ENCODE measurements at regions not wholly inside any gene's neighbourhood (a gene's known extent, or its start where the extent isn't known, plus 50 kb on each side); places are given as distances from the start of the nearest gene placed in this dataset.
A peak's percentile ranks its signal among the peaks of the same experiment; 100 is the strongest.
"Not testable (repeated sequence)": the region's sequence is repeated elsewhere in the genome, so short reads cannot be mapped to it uniquely, and the experiment has no call there.

DNA sequence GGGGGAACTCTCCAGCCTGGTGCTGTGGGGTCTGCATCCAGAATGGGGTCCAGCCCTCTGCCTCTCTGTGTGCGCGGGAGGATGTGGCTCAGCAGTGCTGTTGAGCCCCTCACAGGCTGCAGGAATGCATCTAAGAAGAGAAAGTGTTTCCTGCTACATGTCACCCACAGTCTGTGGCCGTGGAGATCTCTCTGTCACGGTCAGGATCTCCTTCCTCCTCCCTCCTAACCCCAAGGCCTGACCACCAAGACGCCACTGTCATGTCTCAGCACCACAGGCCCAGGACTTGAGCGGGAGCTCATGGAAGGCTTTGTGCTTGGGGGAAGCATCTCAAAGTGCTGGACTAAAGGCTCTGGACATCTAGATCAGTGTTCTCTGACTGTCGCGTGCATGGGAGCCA lies 90.1 kb downstream of the SREK1 start:
- no peak for DNase-seq (ENCODE audit: low spot score)

DNA sequence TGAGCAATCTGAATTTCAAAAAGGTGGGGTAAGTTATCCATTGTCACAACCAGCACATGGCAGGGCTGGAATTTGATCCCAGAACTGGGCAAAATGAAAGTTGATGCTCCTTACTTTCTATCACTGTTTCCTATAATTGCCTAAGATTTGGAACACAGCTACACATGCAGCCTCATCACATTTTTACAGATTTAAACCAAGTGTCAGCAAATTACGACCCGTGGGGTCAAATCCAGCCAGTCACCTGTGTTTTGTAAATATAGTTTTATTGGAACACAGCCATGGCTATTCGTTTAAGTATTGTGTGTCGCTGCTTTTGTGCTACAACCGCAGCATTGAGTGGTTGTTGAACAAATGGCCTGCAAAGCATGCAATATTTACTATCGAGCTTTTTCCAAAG lies 94.3 kb downstream of the SREK1 start:
- no peak for DNase-seq (ENCODE audit: low spot score)

DNA sequence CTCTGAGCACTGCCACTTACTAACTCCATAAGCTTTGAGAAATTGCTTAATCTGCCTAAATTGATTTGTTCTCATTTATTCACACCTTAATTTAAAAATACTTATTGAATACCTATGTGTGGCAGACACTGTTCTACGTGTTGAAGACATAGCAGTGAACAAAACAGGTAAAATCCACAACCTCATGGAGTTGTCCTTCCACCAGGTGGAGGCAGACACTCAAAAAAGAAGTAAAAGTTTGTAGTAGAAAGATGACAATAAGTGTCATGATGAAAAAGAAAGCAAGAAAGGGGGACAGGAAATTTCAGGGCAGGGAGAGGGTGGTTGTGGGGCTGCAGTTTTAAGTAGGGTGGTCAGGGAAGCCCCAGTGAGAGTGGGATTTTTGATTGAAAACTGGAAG lies 94.9 kb downstream of the SREK1 start:
- DNase-seq (ENCODE audit: low spot score), result no peak

DNA sequence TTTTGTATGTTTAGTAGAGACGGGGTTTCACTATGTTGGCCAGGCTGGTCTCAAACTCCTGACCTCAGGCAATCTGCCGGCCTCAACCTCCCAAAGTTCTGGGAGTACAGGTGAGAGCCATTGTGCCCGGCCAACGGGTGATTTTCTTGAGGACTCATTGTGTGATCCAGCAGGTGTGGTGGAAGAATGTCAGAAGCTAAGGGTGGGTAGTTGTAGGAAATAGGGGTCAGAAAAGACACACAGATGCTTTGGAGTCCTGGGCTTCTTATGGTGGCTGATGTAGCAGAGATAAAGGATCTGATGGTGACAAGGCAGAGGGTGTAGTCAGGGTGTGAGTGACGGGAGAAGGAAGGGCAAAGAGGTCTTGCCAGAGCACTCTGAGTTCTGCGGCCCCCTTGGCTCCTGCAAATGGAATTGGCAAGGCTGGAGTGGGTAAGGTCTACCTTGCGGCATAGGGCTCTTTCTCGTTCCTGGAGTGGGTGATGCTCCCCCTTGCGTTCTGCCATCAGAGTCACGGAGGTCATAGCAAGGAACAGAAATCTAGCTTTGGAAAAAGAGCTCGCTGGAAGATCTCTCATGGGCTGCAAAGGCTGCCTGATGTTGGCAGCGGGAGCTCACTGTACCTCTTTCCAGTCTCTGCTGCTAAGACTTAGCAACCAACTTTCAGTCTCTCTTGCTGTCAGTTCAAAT lies 97.2 kb downstream of the SREK1 start:
- DNase-seq (ENCODE audit: low spot score), result no peak

DNA sequence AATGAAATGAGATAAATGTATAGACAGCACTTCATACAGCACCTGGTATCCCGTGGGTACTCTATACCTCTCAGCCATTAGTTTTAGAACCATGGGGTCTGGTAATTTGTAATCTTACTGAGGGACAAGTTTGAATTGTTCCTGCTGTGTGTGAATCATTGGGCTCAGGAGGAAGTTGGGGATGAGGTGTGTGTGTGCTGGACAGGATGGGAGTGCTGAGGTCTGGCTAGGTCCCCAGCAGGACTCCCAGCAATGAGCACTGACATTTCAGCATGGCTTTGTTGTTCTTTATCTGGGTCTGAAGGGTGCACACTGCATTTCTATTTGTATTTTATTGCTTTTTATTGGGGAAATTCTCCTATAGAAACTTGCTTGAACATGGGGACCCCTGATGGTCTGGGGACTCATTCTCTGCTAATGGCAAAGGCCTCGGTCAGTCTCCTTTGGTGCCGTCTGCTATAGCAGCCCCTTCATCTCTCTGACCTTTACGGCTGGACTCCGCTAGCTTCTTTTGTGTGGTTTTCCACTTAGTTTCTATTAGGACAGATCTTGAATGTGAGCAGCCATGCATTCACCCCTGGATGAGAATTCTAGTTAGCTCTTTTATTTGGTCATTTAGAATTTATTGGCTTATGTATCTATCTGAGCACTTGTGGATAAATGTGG lies 98.1 kb downstream of the SREK1 start:
- DNase-seq (ENCODE audit: low spot score), result no peak

DNA sequence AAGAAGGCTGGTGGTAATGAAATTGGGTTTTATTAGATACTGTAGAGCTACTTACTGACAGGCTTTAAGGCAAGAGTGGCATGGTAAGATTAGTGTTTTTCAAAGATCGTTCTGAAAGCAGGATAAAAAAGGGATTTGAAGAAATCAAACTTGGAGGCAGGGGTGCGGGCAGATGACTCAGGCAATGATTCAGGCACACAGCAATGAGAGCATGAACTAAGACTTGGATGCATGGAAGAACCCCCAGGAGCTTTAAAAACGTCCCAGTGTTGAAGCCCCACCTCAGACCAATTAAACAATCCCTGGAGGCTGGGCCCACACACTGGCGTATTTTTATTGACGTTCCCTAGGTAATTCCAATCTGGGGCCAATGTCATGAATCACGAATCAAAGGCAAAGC lies 102.5 kb downstream of the SREK1 start:
- no peak for DNase-seq (ENCODE audit: low spot score)

DNA sequence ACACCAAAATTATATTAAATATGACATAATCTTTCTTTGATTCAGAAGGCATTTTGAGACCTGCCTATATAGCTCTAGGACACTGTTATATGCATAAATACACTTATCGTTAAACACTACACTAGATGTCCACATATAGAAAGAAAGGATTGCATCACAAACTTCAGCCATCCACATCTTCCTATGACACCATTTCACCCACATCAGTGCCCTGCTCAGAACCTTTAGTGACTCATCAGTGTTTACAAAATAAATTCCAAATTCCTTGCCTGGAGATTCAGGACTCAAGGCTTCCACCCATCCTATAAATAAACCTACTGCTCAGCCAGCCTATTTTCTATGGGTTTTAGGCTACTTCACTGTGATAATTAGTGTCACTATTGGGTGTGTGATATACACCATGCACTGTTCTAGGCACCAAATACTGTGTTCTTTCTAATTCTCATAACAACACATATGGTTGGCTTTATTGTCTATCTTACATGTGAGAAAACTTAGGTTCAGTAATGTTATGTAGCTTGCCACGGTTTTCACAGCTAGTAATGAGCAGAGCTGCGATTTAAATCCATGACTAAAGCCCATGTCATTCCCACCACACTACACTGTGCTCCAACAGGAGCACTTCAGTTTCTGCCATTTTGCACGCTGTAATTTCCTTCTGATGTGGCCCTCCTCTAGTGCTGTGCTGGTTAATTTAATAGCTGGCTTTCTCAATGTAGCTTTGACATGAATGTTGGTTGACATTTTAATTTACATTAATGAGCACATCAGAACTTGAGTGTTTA lies 103.3 kb downstream of the SREK1 start:
- DNase-seq (ENCODE audit: low spot score), result no peak

DNA sequence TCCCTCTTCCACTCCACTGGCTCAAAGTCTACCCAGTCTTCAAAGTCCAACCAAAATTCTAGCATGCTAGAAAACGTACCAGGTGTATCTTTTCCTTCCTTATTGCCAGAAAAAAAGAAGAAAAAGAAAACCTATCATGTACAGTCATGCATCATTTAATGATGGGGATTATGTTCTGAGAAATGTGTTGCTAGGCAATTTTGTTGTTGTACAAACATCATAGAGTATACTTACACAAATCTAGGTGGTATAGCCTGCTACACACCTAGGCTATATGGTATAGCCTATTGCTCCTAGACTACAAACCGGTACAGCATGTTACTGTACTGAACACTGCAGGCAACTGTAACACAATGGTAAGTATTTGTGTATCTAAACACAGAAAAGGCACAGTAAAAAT lies 104.8 kb downstream of the SREK1 start:
- DNase-seq (ENCODE audit: low spot score), result no peak

DNA sequence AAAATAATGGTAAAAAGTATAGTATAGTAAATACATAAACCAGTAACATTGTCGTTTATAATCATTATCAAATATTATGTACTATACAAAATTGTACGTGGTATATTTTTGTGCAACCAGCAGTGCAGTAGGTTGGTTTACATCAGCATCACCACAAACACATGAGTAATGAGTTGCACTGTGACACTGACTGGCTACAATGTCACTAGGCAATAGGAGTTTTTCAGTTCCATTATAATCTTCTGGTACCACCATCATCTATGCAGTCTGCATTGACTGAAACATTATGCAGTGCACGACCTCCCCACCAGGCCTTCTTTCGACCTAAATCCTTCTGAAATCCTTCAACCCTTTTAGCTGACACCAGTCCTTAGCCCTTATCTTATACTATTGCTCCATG lies 105.8 kb downstream of the SREK1 start:
- DNase-seq (ENCODE audit: low spot score), result no peak

DNA sequence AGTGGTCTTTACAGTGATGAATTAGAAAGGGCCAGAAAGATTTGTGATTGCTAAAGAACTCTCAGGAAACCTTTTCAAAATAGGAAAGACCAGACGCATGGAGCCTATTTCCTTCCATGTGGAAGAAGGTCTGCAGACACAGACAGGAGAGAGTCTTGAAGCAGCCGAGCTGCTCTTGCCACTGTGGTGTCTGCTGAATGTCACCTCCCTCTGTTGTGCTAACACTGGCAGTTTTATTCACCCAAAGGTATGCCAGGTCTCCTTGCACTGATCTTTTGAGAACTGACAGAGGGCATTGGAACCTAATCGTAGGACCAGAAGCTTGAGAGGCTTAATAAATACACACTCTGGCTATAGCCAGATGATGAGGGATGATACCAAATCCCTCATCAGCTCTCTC lies 108.7 kb downstream of the SREK1 start:
- DNase-seq (ENCODE audit: low spot score), result no peak

DNA sequence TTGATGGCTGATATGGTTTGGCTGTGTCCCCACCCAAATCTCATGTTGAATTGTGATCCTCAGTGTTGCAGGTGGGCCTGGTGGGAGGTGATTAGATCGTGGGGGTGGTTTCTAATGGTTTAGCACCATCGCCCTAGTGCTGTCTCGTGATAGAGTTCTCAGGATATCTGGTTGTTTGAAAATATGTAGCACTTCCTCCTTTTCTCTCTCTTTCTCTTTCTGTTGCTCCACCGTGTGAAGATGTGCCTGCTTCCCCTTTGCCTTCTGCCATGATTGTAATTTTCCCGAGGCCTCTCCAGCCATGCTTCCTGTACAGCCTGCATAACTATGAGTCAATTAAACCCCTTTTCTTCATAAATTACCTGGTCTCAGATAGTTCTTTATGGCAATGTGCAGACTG lies 111.6 kb downstream of the SREK1 start:
- DNase-seq (ENCODE audit: low spot score), result no peak

DNA sequence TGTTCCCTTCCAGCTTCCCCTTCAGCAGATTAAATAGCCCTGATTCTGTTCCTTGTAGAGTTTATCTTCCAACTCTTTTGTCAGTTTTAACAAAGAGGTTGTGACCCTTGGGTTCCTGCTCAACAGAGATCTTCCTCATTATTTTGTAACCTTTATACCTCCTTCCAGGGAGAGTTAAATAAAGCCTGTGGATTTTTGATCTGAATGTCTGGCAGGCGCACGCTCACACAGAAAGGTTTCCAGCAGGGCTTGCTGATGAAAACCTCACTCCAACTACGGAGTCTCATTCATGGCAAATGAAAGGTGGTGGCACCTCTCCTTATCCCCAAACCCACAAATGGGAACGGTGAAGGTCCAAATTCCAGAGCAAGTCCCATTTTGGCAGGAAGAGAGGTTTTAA lies 129.0 kb downstream of the SREK1 start:
- no peak for DNase-seq (ENCODE audit: low spot score)

DNA sequence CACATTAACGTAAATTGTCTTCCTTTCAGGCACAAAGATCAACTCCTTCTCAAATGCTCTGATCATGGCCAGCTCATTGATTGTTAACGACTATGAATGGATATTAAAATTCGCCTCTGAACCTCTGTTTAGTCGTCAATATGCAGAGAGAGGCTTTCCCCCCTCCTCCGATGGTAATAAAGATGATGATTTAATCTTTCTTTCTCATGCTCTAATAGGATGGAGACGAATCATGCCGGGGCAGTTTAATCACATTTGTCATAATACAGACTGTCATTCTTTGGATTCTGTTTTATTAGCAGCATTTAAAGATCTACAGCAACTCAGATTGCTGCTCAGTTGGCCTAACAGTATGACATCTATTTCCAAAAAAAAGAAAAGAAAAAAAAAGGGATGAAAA lies 132.9 kb downstream of the SREK1 start:
- DNase-seq (ENCODE audit: low spot score), result no peak

DNA sequence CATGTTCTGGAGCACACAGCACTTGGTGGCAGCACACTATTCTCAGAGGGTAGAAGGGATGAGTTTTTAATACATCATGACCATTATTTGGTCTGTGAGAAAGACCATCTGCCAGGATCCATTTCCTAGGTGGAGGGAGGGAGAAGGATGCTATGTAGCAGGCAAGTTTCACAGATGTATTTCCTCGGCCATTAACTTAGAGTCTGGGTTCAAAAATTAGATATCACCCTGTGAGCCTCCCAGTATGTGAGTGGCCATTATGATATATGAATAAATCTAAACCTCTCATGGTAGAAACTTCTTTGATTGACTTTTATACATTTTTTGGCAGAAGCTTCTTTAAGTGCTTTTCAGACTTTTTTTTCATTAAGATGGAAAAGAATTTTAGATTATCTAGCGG lies 133.9 kb downstream of the SREK1 start:
- DNase-seq (ENCODE audit: low spot score), result no peak

DNA sequence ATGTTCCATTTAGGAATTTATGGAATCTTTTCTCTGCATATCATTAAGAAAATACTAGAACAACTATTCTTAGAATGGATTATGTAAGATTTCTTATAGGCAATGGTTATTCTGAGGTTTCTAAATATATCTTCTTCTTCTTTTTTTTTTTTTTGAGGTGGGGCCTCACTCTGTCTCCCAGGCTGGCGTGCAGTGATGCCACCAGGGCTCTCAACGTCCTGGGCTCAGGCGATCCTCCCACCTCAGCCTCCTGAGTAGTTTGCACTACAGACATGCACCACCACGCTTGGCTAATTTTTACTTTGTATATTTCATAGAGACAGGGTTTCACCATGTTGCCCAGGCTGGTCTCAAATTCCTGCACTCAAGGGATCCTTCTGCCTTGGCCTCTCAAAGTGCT lies 137.2 kb downstream of the SREK1 start:
- no peak for DNase-seq (ENCODE audit: low spot score)

DNA sequence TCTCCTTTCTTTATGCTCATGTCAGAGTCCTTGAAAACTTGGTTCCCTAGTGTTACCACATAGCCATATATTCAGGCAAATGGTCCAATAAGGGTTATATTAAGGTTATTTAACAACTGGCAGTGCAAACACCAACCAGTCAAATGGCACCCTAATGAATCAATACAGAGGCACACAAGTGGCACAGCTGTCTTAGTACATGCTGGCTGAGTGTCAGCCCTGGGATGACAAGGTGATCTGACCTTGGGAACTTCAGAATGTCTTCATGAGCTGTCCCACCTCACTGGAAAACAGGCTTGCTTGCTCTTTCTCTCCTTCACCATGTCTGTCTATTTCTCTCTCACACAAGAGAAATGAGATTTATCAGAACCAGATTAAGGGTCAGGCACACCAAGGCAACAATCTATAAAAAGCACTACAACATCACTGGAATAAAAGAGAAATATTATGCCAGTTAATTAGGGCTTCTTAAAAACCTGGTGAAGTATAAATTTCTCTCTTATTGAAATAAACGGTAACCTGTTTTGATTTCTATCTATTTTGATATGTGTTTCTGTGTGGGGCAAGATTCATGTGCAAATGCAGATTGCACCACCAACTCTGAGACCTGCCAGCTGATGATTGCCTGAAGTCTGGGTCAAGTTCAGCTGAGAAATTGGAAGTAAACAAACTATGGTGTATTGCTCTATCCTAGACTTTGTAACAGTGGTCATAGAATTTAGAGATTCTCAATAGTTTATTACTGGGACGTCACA lies 140.7 kb downstream of the SREK1 start:
- DNase-seq (ENCODE audit: low spot score), result no peak

DNA sequence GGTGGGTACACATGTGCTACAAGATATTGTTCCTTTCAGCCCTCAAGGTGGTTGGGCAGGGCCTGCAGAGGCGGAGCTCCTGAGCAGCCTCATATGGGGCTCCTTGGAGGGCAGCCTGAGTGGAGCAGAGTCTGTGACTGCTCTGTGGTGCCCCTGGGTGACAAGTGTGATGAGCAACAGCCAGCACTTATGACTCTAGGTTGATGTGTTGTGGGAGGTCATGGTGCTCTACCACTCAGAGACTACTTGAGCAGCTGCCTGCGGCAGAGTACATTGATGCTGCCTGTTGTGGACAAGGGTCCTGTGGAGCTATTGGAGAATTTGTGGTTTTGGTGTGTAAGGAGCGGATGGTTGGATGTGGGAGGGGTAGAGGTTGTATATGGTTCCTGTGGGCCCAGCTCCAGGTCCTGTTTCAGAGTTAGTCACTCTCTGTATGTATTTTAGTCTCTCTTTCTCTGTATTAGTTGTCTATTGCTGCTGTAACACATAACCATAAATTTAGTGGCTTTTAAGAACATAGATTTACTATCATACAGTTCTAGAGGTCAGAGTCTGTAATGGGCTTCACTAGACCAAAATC lies 141.3 kb downstream of the SREK1 start:
- DNase-seq (ENCODE audit: low spot score), result no peak

DNA sequence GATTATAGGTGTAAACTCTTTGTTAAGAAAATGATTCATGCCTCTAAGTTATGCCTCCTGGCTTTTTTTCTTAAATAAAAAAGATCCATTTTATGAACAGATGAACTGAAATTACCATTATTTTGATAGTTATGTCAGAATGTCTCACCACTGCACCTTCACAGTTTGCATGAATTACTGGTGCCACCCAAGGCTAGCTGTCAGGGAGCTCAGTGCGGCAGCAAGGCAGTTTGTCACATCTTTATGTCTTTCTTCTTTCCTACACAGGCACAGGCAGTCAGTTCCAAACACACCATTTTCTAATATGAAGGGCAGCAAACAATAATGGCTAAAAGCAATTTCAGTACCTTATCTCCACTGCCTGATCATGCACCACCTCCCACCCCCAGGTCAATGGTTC lies 147.7 kb downstream of the SREK1 start:
- DNase-seq (ENCODE audit: low spot score), result no peak

DNA sequence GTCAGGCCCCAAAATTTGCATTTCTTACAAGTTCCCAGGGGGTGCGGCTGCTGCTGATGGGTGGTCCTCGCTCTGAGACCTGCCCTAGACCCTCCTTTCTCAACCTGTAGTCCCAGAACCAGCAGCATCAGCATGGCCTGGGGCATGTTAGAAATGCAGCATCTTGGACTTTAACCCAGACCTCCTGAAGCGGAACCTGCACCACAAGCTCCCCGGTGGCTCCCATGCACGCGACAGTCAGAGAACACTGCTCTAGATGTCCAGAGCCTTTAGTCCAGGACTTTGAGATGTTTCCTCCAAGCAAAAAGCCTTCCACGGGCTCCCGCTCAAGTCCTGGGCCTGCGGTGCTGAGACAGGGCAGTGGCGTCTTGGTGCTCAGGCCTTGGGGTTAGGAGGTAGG lies 149.8 kb downstream of the SREK1 start:
- not testable (repeated sequence) for DNase-seq (ENCODE audit: low spot score)

DNA sequence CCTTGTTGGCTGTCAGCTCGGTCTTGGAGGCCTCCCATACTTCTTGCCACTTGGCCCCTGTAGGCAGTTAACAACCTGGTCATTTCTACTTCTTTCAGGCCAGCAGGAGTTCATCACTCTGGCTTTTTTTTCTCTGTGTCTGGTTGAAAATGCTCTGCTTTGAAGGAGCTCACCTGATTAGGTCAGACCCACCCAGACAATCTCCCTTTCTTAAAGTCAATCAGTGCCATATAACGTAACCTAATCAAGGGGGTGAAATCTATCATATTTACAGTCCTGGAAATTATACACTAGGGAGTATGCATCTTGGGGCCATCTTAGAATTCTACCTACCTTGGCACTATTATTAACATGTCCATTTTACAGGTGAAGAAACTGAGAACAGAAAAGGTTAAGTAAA lies 155.4 kb downstream of the SREK1 start:
- no peak for DNase-seq (ENCODE audit: low spot score)

DNA sequence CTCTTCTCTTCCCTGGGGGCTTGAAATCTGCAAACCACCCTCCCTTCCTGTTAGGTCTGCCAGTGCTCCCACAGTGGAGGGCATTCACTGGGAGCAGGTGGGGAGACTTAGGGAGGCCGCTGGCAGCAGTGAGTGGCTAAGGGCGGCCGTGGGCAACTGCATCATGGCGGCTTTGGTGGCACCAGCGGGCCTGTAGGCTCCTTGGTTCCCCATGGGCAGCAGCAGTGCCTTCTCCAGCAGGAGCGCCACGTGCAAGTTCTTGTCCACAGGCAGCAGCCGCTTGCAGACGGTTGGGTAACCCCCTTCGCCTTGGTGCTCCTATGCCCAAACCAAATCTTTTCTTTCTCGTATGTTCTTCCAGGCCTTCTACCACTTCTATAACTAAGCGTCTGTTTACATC lies 158.2 kb downstream of the SREK1 start:
- no peak for DNase-seq (ENCODE audit: low spot score)

DNA sequence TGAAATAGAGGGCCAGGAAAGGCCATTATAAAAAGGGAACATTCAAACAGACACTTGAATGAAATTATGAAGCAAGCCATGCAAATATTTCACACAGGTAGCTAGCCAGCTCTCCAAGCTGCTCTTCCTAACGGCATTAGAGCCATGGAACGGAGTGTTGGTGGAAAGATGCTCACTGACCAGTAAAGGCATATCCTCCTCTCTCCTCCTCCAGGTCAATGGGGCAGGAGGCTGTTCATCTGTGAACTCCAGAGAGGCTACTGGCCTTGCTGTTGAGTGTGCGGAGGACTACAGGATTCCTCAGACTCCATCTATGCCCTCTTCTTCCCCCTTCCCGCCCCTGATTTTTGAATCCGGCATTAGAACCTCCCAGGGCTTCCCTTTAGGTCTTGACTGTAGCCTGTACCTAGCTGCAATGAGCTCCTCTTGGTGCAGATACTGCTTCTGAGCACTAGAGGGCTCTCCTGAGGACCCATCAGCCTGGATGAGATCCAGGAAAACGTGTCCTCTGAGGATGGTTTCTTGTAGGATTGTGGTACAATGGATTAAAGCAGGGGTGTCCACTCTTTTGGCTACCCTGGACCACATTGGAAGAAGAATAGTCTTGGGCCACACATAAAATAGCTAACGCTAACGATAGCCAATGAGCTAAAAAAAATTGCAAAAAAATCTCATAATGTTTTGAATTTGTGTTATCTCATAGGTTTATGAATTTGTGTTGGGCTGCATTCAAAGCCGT lies 162.2 kb downstream of the SREK1 start:
- peak; percentile 65 for DNase-seq (ENCODE audit: low spot score)

Data from HuH-7.5 (cell line).